GM12891 (cell line): ENCODE measurements at regions not wholly inside any gene's neighbourhood (a gene's known extent, or its start where the extent isn't known, plus 50 kb on each side); places are given as distances from the start of the nearest gene placed in this dataset.

Source experiments
- DNase-seq: peaks from one replicate; pipeline ENCODE4 v3.0.0; 2011; ENCODE audit warnings: low spot score; ENCODE audit not compliant: insufficient read length
- FAIRE-seq: peaks from 2 replicates; lab custom pipeline; 2011; peaks lifted over from hg19 to GRCh38; lab: Jason Lieb, UNC
- PAX5 ChIP-seq: IDR thresholded peaks from 2 replicates; pipeline ENCODE4 v1.6.1; 2011; ENCODE audit warnings: low read length, moderate library complexity, mild to moderate bottlenecking; ENCODE audit not compliant: insufficient read depth, severe bottlenecking
- POLR2A ChIP-seq: IDR thresholded peaks from 2 replicates; pipeline ENCODE4 v1.6.1; 2011; ENCODE audit warnings: low read depth, low read length, control low read depth
- POLR2AphosphoS5 ChIP-seq: IDR thresholded peaks from 2 replicates; pipeline ENCODE4 v1.6.1; 2011; ENCODE audit warnings: low read depth, low read length, control low read depth
- POU2F2 ChIP-seq: IDR thresholded peaks from 2 replicates; pipeline ENCODE4 v1.6.1; 2011; ENCODE audit warnings: low read depth, mild to moderate bottlenecking, control low read depth, low read length, moderate library complexity
- SPI1 ChIP-seq: IDR thresholded peaks from 2 replicates; pipeline ENCODE4 v1.6.1; 2011; ENCODE audit warnings: low read depth, low read length, control low read depth
- TAF1 ChIP-seq: IDR thresholded peaks from 2 replicates; pipeline ENCODE4 v1.6.1; 2011; ENCODE audit warnings: low read depth, low read length, control low read depth

DNA sequence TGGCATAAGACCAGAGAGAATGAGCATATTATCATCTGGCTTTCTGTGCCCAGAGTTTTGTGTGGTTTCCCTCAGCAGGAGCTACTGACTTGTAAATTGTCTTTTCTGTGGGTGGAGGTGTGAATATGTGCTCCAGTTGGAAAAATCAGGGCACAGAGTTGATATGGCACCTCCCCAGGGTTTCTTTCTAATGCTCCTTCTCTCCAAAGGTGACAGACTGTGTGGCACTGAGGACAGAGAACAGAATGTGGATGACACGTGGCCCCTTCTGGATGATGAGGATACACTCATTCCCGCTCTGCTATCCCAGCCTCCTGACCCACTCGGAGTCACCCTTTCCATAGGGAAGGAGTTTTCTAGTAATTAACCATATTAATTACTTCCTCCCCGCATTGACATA is 221.0 kb downstream of the ICE1 start:
- TF ChIP-seq POLR2AphosphoS5, result no peak
- DNase-seq, result no peak
- no peak for FAIRE-seq

GRCh38 chr5:5638211-5638610 is 215.7 kb downstream of the ICE1 start:
- no peak for DNase-seq
- no peak for TF ChIP-seq POLR2A
- TF ChIP-seq TAF1, result no peak
- no peak for TF ChIP-seq POLR2AphosphoS5
- TF ChIP-seq POU2F2, result no peak
- no peak for TF ChIP-seq SPI1
- no peak for TF ChIP-seq PAX5

DNA sequence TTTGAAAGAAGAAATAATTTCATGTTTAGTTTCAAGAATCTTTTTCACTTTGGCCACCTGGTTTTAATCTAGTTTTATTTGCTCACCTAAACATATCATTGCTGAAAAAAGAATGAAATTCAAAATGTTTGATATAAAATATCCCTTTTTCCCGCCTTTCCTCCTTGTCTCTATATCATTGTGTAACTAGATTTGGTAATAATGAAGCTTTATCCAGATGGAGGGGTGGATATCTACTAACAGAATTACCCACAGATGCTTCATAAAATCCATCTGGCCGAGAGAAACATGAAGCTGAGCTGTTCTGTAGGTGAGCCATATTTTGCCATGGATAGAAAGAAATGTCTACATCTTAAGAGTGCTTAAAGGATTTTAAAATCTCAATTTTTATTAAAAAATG is 214.7 kb downstream of the ICE1 start:
- TF ChIP-seq SPI1 (no peak), PAX5 (no peak), POU2F2 (no peak), POLR2AphosphoS5 (no peak), POLR2A (no peak), TAF1 (no peak)
- DNase-seq (no peak), FAIRE-seq (no peak)

More at GRCh38 chr5:5638211-5638610, 215.7 kb downstream of the ICE1 start:
- no peak for FAIRE-seq

GRCh38 chr5:5634817-5635216 is 212.3 kb downstream of the ICE1 start:
- TF ChIP-seq SPI1 (no peak), POU2F2 (no peak), PAX5 (no peak), TAF1 (no peak), POLR2AphosphoS5 (no peak)
- FAIRE-seq, result no peak
- no peak for DNase-seq

DNA sequence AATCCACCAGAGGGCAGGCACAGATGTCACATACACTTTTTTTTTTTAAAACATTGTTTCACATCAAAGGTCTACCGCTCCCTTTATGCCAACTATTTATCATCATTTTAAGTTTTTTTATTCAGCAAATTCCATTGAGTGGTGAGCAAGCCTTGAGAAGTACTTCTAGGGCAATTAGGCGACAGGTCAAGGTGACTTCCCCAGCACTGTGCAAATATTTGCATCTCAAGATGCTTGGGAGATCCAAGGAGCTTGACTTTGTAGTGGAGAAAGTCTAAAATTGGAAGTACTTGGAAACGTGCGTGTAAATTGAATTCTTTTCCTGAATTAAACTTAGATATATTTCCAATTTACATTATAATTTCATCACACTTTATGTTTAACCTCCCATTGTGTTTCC is 211.1 kb downstream of the ICE1 start:
- FAIRE-seq, result no peak

GRCh38 chr5:5632678-5633077 is 210.2 kb downstream of the ICE1 start:
- no peak for FAIRE-seq
- TF ChIP-seq POLR2A (no peak), SPI1 (no peak), POLR2AphosphoS5 (no peak), PAX5 (no peak), TAF1 (no peak), POU2F2 (no peak)

More for the DNA sequence above, 211.1 kb downstream of the ICE1 start:
- no peak for DNase-seq
- TF ChIP-seq POLR2AphosphoS5 (no peak), POU2F2 (no peak), POLR2A (no peak), PAX5 (no peak), TAF1 (no peak), SPI1 (no peak)

DNA sequence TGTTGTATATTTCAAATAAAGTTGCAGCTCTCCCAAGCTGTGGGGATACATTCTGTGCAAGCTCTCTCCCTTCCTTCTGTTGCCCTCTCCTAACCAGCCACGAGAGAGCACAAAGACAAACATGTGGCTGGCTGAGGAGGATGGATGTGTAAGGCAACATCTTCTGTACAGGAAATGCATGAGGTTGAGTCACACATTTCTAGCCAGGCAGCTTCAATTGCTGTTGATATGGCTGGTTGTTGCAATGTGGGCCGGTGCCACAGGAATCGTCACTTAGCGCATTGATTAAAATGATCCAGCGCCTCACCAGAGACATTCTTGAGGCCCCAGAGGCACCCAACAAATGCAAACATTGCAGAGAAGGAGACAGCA is 207.1 kb downstream of the ICE1 start:
- DNase-seq, result no peak
- no peak for FAIRE-seq
- TF ChIP-seq POLR2AphosphoS5, result no peak
- no peak for TF ChIP-seq POLR2A

More at GRCh38 chr5:5632678-5633077, 210.2 kb downstream of the ICE1 start:
- DNase-seq, result no peak

GRCh38 chr5:5628866-5629606 is 206.6 kb downstream of the ICE1 start:
- TF ChIP-seq POLR2AphosphoS5, result no peak
- TF ChIP-seq POU2F2, result no peak
- TF ChIP-seq PAX5, result no peak
- no peak for TF ChIP-seq TAF1
- no peak for TF ChIP-seq SPI1
- no peak for TF ChIP-seq POLR2A
- no peak for DNase-seq
- FAIRE-seq, result no peak

- DNase-seq, result no peak
- TF ChIP-seq PAX5 (no peak), POLR2A (no peak), POLR2AphosphoS5 (no peak), SPI1 (no peak), POU2F2 (no peak), TAF1 (no peak)
- FAIRE-seq, result no peak
Observed at GRCh38 chr5:5626412-5626811, 203.9 kb downstream of the ICE1 start.

- no peak for FAIRE-seq
- no peak for DNase-seq
- TF ChIP-seq TAF1 (no peak), POLR2A (no peak), POU2F2 (no peak), SPI1 (no peak), PAX5 (no peak), POLR2AphosphoS5 (no peak)
Observed at GRCh38 chr5:5625491-5625890, 203.0 kb downstream of the ICE1 start.
